ENCODE measurements at regions not wholly inside any gene's neighbourhood (a gene's known extent, or its start where the extent isn't known, plus 50 kb on each side); places are given as distances from the start of the nearest gene placed in this dataset.

DNA sequence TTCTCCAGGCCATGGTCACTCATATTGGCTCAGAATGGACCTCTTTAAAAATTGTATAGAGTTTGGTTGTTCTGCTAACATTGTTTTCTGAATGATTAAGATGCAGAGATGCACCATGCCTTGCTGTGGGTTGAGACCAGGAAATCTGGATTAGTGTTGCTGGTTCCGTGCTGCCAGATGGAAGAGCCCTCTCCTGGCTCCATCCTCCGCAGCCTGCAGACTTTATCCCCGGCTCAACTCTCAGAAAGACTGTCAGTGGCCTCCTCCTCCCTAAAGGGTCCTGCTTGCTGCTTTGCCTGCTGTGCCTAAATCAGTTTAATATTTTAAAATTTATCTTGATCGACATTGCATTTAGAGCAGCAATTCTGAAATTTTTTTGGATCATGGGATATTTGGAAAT, 196.7 kb downstream of the TENT4A start:
- DNase-seq = no peak
- H3K9me3 ChIP-seq (replicated peaks) = no peaks in the 10 kb centered on the region
- H3K36me3 ChIP-seq = no peaks in the 10 kb centered on the region
- no peaks in the 10 kb centered on the region for H3K27me3 ChIP-seq
- no peak overlapping the region for H3K27ac ChIP-seq
- no peaks in the 10 kb centered on the region for H3K4me1 ChIP-seq
- H3K4me3 ChIP-seq = no peak overlapping the region

DNA sequence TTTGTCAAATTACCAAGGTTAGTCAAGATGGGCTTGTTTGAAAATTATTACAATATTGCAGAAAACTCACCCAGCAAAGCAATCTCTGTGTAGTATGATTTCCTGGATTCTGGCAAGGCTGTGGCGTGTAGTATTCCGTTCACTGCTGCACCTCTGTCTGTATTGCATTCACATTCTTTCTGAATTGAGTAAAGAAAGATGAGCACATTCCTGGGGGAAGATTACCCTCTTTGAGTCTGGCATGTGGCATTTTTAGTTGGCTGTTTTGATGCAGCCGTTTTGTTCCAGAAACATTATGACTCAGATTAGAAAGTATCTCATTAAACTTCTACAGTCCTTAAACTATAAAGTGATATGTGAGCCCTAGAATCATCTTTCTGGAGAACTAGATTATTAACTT, 197.7 kb downstream of the TENT4A start:
- Histone ChIP-seq H3K9me3 (replicated peaks) (no peaks in the 10 kb centered on the region), H3K4me1 (no peaks in the 10 kb centered on the region), H3K27ac (no peak overlapping the region), H3K36me3 (no peaks in the 10 kb centered on the region), H3K4me3 (no peak overlapping the region), H3K27me3 (no peaks in the 10 kb centered on the region)
- DNase-seq = no peak

DNA sequence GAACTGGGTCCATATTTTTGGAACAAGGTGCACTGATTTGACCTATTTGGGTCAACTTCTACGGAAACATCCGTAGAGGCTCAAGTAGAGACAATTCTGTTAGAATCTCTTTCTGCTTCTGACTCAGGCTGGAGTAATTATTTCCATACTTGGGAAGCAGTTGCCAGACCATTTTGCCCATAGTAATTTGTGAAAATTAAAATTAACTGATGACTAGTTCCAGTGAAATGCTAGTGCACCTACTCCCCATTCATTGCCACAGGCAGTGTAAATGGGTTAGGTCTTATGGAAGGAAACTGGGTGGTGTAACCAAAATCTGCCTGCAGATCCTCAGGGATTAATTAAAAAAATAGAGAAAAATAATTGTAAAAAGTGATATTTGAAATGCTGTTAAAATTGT, 201.1 kb downstream of the TENT4A start:
- Histone ChIP-seq H3K9me3 (replicated peaks) (no peaks in the 10 kb centered on the region), H3K27me3 (no peaks in the 10 kb centered on the region), H3K36me3 (no peaks in the 10 kb centered on the region), H3K4me3 (no peak overlapping the region), H3K27ac (no peak overlapping the region), H3K4me1 (no peaks in the 10 kb centered on the region)
- no peak for DNase-seq

GRCh38 chr5:6915574-6915973, 202.3 kb downstream of the TENT4A start:
- Histone ChIP-seq H3K4me1 (no peaks in the 10 kb centered on the region), H3K4me3 (no peak overlapping the region), H3K27ac (no peak overlapping the region), H3K36me3 (no peaks in the 10 kb centered on the region), H3K9me3 (replicated peaks) (no peaks in the 10 kb centered on the region), H3K27me3 (no peaks in the 10 kb centered on the region)
- DNase-seq = no peak

DNA sequence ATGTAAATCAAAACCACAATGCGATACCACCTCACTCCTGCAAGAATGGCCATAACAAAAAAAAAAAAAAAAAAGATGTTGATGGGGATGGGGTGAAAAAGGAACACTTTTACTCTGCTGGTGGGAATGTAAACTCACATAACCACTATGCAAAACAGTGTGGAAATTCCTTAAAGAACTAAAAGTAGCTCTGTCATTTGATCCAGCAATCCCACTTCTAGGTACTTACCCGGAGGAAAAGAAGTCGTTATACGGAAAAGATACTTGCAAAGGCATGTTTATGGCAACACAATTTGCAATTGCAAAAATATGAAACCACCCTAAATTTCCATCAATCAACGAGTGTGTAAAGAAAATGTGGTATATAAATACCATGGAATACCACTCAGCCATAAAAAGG, 205.0 kb downstream of the TENT4A start:
- H3K27me3 ChIP-seq = no peaks in the 10 kb centered on the region
- no peak overlapping the region for H3K4me3 ChIP-seq
- H3K4me1 ChIP-seq = no peaks in the 10 kb centered on the region
- H3K36me3 ChIP-seq = no peaks in the 10 kb centered on the region
- H3K27ac ChIP-seq = no peak overlapping the region
- no peaks in the 10 kb centered on the region for H3K9me3 ChIP-seq (replicated peaks)
- no peak for DNase-seq

DNA sequence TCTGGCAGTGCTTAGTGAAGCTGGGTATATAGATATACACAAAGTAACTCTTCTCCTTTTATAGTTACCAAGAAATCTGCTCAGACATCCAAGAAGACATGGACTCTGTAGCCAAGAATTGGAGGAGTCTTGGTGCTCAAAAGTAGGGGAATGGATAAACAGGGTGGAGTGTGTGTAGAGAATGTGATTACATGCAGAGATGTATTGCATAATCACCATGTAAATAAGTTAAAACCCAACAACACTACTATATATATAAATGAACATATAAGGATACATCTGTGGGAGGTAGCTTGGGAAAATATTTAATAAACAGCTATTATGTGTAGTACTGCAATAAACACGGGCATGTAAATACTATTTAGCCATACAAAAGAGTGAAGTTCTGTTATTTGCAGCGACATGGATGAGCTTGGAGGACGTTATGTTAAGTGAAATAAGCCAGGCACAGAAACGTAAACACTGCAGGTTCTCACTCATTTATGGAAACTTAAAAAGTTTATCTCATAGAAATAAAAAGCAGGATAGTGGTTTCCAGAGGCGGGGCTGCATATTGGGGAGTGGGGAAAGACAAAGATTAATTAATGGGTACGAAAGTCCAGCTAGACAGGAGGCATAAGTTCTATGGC, 207.5 kb downstream of the TENT4A start:
- Histone ChIP-seq H3K4me3 (no peak overlapping the region), H3K36me3 (no peaks in the 10 kb centered on the region), H3K9me3 (replicated peaks) (no peaks in the 10 kb centered on the region), H3K27me3 (no peaks in the 10 kb centered on the region), H3K4me1 (no peaks in the 10 kb centered on the region), H3K27ac (no peak overlapping the region)
- DNase-seq = no peak

DNA sequence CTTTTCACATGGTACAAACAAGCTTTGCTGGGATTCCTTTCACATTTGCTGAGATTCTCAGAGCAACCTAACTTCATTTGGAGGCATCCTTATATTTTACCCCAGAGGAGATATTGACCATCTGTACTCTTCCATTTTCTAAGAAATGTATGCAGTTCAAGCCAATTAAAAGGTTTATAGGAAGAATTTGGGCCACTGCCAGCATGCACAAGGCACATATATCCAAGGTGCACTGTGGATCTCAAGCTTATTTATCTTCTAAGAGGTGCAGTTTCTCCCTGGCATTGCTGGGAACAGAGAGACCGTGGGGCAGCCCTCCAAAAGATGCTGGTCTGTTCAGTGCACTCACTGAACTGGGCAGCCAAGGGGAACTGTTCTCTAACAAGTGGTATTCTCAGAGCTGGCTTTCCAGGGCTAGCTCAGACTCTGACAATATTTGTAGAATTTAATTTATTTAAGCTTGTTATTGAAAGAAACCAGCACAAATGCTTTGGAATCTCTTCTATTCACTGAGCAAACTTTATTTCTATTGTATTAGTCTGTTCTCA, 213.3 kb downstream of the TENT4A start:
- Histone ChIP-seq H3K4me1 (no peaks in the 10 kb centered on the region), H3K9me3 (replicated peaks) (no peaks in the 10 kb centered on the region), H3K4me3 (no peak overlapping the region), H3K27me3 (no peaks in the 10 kb centered on the region), H3K36me3 (no peaks in the 10 kb centered on the region), H3K27ac (no peak overlapping the region)
- no peak for DNase-seq

DNA sequence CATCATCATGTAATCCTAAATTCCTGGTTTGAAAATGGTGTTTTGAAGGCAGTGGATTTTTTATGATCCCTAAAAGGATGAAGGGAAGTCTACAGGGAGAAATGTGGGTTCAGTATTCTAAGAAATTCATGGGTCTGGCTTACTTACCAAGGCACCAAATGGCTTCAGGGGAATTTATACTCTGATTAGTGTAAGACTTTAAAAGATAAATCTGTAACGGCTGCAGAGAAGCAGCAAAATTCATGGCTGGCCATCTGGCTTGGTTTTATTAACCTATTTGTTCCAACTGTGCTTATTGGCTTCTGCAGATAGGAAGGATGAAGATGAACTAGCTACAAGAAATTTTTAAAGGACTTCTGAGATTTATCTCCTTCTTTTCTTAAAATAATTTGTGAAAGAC, 222.8 kb downstream of the TENT4A start:
- Histone ChIP-seq H3K27me3 (no peaks in the 10 kb centered on the region), H3K9me3 (replicated peaks) (no peaks in the 10 kb centered on the region), H3K4me1 (no peaks in the 10 kb centered on the region), H3K36me3 (no peaks in the 10 kb centered on the region), H3K27ac (no peak overlapping the region), H3K4me3 (no peak overlapping the region)
- DNase-seq = no peak

- H3K27ac ChIP-seq = no peak overlapping the region
- DNase-seq = no peak
- no peaks in the 10 kb centered on the region for H3K4me1 ChIP-seq
- no peaks in the 10 kb centered on the region for H3K36me3 ChIP-seq
- no peaks in the 10 kb centered on the region for H3K27me3 ChIP-seq
- no peaks in the 10 kb centered on the region for H3K9me3 ChIP-seq (replicated peaks)
- no peak overlapping the region for H3K4me3 ChIP-seq
These were observed 224.4 kb downstream of the TENT4A start for GRCh38 chr5:6937677-6938076.

DNA sequence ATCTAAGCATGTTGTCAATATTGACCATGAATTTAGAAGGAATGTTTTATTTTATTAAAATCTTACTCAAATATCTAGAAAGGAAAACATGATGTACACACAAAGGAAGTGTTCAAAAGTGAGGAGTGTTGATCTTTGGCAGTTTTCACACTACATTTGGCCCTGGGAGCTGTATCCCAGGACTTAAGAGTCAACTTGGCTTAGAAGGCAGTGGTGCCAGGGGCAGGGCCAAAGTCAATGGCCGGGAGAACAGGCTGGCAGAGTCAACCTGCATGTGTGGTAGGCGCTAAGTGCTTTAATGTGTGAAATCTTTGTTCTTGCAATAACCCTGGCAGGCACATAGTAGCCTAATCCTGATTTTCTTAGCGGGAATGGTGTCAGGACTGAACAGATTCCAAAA, 228.4 kb downstream of the TENT4A start:
- Histone ChIP-seq H3K4me1 (no peaks in the 10 kb centered on the region), H3K9me3 (replicated peaks) (no peaks in the 10 kb centered on the region), H3K4me3 (no peak overlapping the region), H3K27ac (no peak overlapping the region), H3K27me3 (no peaks in the 10 kb centered on the region), H3K36me3 (no peaks in the 10 kb centered on the region)
- DNase-seq = no peak

- no peak overlapping the region for H3K4me3 ChIP-seq
- H3K36me3 ChIP-seq = no peaks in the 10 kb centered on the region
- no peaks in the 10 kb centered on the region for H3K27me3 ChIP-seq
- no peak overlapping the region for H3K27ac ChIP-seq
- no peaks in the 10 kb centered on the region for H3K4me1 ChIP-seq
- no peaks in the 10 kb centered on the region for H3K9me3 ChIP-seq (replicated peaks)
- no peak for DNase-seq
These were observed 230.2 kb downstream of the TENT4A start for GRCh38 chr5:6943197-6944112.

GRCh38 chr5:6948562-6948961, 235.3 kb downstream of the TENT4A start:
- Histone ChIP-seq H3K27ac (no peak overlapping the region), H3K36me3 (no peaks in the 10 kb centered on the region), H3K9me3 (replicated peaks) (no peaks in the 10 kb centered on the region), H3K27me3 (no peaks in the 10 kb centered on the region), H3K4me3 (no peak overlapping the region), H3K4me1 (no peaks in the 10 kb centered on the region)
- DNase-seq = no peak

GRCh38 chr5:6949230-6949629, 236.0 kb downstream of the TENT4A start:
- Histone ChIP-seq H3K4me1 (no peaks in the 10 kb centered on the region), H3K36me3 (no peaks in the 10 kb centered on the region), H3K27ac (no peak overlapping the region), H3K9me3 (replicated peaks) (no peaks in the 10 kb centered on the region), H3K4me3 (no peak overlapping the region), H3K27me3 (no peaks in the 10 kb centered on the region)
- DNase-seq = no peak

- Histone ChIP-seq H3K4me3 (no peak overlapping the region), H3K27ac (no peak overlapping the region), H3K36me3 (no peaks in the 10 kb centered on the region), H3K4me1 (no peaks in the 10 kb centered on the region), H3K27me3 (no peaks in the 10 kb centered on the region), H3K9me3 (replicated peaks) (no peaks in the 10 kb centered on the region)
- no peak for DNase-seq
These were observed 237.0 kb downstream of the TENT4A start for GRCh38 chr5:6950250-6950649.

DNA sequence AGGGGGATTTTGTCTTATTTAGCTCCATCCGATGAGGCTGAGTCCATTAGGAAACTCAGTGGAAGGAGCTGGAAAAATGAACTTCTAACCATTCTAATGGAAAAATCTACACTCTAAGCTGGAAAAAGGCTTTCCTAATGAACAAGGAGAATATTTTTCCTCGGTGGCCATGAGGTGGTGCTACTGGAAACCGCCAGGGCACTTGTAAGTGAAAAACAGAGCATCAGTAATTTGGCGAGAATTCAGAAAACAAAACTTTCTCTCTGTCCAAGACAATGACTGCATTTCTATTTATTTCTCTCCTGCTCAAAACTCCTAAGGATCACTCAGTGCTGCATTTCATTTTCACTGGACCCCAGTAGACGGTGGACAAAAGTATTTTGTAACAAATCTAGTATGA, 237.6 kb downstream of the TENT4A start:
- DNase-seq = no peak
- Histone ChIP-seq H3K4me3 (no peak overlapping the region), H3K36me3 (no peaks in the 10 kb centered on the region), H3K9me3 (replicated peaks) (no peaks in the 10 kb centered on the region), H3K4me1 (no peaks in the 10 kb centered on the region), H3K27me3 (no peaks in the 10 kb centered on the region), H3K27ac (no peak overlapping the region)
